ENCODE measurements at regions not wholly inside any gene's neighbourhood (a gene's known extent, or its start where the extent isn't known, plus 50 kb on each side); places are given as distances from the start of the nearest gene placed in this dataset.
"Not testable (repeated sequence)": the region's sequence is repeated elsewhere in the genome, so short reads cannot be mapped to it uniquely, and the experiment has no call there.

- DNase-seq (ENCODE audit: low spot score) = not testable (repeated sequence)
Observed at GRCh38 chr10:59975918-59976317, 69.6 kb upstream of the CCDC6 start.

DNA sequence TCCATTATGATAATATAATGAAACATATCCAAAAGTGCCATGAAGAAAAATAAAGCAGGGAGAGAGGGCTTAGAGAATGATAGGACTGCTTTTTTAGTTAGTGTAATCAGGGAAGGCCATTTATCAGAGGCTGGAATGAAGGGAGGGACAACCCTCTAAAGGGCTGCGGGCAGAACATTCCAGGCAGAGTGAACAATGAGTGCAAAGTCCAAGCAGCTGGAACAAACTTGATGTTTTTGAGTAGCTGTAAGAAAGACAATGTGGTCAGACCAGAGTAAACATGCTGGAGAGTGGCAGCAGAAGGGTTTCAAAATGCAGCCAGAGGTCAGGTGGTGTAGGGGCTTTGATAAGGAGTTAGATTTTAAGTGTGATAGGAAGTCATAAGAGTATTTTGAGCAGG lies 65.6 kb upstream of the CCDC6 start:
- DNase-seq (ENCODE audit: low spot score) = no peak

DNA sequence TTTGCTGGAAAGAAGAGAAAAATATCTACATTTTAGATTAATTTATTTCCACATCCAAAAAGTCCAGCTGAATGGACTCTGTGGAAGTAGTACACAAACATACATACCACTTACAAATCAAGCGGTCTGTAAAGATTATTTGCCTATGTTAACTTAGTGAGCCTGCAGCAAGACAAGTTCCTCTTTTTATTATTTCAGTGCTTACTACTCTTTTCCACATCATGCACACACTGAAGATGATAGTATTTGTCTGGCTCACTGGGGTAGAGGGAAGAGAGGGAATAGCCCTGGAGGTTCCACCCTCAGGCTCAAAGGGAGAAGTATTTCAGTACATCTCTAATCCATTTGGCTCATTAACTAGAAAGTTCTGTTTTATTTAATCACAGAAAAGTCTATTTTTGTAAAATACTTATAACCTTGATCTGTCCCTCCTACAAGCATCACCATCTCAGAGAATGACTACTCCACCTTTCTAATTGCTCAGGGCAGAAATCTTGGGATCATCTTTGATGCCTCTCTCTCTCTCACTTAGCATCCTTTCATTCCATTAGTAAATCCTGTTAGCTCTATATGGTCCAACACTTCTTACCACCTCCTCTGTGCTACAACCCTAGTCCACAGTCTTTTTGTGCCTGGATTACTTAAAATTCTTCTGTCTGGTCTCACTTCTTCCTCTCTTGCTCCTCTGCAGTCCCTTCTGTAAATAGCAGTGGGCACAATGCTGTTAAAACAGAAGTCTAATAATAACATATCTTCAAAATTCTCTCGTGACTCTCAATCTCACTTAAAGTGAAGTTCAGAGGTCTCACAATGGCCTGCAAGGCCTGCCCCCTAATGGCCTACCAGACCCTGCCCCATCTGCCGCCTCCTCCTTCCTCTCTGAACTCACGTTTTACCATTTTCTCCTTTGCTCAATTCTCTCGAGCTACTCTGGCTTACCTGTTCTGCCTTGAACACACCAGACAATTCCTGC lies 64.3 kb upstream of the CCDC6 start:
- no peak for DNase-seq (ENCODE audit: low spot score)

- no peak for DNase-seq (ENCODE audit: low spot score)
Observed at GRCh38 chr10:59968705-59969104, 62.3 kb upstream of the CCDC6 start.

DNA sequence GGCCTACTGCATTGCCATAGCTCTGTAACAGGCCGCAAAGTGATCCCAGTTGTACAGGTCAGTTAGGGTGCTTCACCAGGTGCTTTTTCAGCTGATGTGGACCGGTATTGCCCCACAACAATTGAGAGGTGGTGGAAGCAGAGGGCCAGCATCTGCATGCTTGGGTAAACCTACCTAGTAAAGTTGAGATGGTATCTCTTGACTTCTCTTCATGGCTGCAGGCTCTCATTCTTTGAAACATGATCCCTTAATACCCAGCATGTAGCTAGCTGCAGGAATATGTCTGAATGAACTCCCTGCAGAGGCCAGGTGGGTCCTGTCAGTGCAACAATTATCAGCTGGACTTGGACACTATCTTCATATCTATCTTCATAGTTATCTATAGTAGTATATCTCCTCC lies 60.7 kb upstream of the CCDC6 start:
- no peak for DNase-seq (ENCODE audit: low spot score)

DNA sequence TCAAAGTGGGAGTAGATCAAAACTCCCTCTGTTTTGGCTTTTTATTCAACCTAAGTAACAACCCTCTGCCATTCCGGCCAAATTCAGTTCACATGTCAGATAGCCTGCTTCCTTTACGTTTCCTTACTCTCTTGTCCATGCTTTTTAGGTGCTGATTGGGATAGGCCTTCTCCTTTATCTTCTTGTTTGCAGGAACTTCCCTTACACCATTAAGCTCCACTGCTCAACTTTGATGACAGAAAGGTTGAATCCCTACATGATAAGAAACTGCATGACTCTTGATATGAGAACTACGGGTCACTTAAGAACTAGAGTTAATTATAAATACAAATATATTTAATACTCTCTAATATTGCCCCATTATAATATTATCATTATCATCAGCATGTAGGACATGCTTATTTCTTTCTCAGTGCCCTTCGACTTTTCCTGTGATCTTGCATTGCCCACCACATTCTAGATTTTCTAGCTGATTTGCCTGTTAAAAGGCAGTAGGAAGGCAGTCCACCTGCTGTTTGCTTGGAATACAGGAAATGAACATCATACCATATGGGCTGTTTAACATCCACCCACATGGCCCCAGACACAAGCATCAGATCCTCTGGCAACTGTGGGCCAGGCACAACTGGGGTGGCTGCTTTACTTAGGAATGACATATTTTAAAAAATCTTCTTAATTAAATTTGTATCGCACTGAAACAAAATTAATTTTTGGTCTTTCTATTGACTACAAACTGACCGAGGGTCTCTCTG lies 59.7 kb upstream of the CCDC6 start:
- DNase-seq (ENCODE audit: low spot score) = peak; percentile 13

DNA sequence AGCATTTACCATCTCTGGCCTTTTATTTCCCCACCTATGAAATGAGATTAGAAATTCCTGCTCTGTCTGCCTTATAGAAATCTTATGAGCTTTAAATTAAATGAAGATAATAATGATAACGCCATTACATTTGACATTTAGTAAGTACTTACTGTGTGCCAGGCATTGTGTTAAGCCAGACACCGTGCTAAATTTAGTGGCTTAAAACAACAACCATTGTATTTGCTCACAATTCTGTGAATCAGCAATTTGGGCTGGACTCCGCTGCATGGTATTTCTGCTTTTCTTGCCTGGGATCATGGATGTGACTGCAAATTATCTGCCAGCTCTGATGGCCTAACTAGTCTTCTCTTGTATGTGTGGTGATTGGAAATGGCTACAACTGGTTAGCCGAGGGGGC lies 56.4 kb upstream of the CCDC6 start:
- no peak for DNase-seq (ENCODE audit: low spot score)

GRCh38 chr10:59960751-59961150 lies 54.4 kb upstream of the CCDC6 start:
- DNase-seq (ENCODE audit: low spot score) = no peak

DNA sequence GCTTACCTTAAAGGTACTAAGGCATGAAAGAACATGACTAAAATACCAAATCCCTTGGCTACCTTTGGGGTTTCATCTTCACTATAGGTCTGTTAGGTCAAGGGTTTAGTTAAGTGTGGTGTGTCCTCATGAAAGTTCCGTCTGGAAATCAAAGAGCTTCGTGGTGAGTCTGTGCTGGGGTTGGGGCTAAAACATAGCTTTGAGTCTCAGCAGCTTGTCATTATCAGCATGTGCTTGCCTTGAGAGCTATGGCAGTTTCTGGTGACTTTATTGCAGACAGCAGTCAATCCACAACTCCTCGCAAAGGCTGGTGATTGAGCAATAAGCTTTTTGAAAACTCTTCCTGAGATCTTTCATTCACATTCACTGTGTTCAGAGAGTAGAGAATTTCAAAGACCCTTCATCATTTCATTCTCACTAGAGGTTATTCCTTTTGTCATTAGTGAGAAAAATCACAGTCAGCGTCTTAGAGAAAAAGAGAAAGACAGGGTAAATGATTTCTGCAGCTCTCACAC lies 53.2 kb upstream of the CCDC6 start:
- no peak for DNase-seq (ENCODE audit: low spot score)

- no peak for DNase-seq (ENCODE audit: low spot score)
Observed at GRCh38 chr10:59958882-59959281, 52.5 kb upstream of the CCDC6 start.

DNA sequence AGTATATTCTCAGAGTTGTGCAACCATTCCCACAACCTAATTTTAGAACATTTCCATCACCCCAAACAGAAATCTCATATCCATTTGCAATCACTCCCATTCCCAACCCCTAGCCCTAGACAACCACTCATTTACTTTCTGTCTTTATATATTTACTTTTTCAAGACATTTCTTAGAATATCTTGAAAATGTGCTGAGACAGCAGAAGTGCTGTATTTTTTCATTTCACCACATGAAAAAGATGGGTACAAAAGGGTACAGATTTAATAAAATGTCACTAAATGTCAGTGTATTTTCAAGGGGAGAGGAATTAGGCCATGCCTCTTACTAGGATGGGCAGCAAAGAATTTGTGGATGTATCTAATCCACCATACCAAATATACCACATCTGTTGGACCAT lies 51.6 kb upstream of the CCDC6 start:
- no peak for DNase-seq (ENCODE audit: low spot score)
